H54 (cell line): ENCODE measurements at regions not wholly inside any gene's neighbourhood (a gene's known extent, or its start where the extent isn't known, plus 50 kb on each side); places are given as distances from the start of the nearest gene placed in this dataset.

ENCODE experiments used
- DNase-seq: peaks from one replicate; pipeline ENCODE4 v3.0.0; 2011; ENCODE audit warnings: low spot score, mixed read lengths; ENCODE audit not compliant: insufficient read length
- FAIRE-seq: peaks from 3 replicates; lab custom pipeline; 2011; peaks lifted over from hg19 to GRCh38; lab: Jason Lieb, UNC
- POLR2A ChIP-seq: IDR thresholded peaks from 2 replicates; pipeline ENCODE4 v1.6.1; 2011; ENCODE audit warnings: low read depth, mild to moderate bottlenecking, low read length

- FAIRE-seq (no peak), DNase-seq (no peak)
- TF ChIP-seq POLR2A: no peak
These were observed 184.6 kb upstream of the PZP start for GRCh38 chr12:9392842-9393241.

- TF ChIP-seq POLR2A: no peak
- FAIRE-seq: no peak
- DNase-seq: no peak
These were observed 183.6 kb upstream of the PZP start for GRCh38 chr12:9391815-9392214.

GRCh38 chr12:9390761-9391160 lies 182.6 kb upstream of the PZP start:
- DNase-seq: no peak
- no peak for FAIRE-seq
- no peak for TF ChIP-seq POLR2A

- no peak for TF ChIP-seq POLR2A
- DNase-seq (no peak), FAIRE-seq (no peak)
These were observed 181.6 kb upstream of the PZP start for GRCh38 chr12:9389796-9390195.

GRCh38 chr12:9388379-9388778 lies 180.2 kb upstream of the PZP start:
- no peak for FAIRE-seq
- no peak for TF ChIP-seq POLR2A
- DNase-seq: no peak

- no peak for DNase-seq
- no peak for FAIRE-seq
- no peak for TF ChIP-seq POLR2A
These were observed 179.3 kb upstream of the PZP start for GRCh38 chr12:9387450-9387849.

GRCh38 chr12:9383585-9383984 lies 175.4 kb upstream of the PZP start:
- DNase-seq (no peak), FAIRE-seq (no peak)
- no peak for TF ChIP-seq POLR2A

- DNase-seq: no peak
These were observed 173.4 kb upstream of the PZP start for GRCh38 chr12:9381619-9382018.

GRCh38 chr12:9380650-9381049 lies 172.5 kb upstream of the PZP start:
- no peak for DNase-seq
- FAIRE-seq: no peak
- no peak for TF ChIP-seq POLR2A

More at GRCh38 chr12:9381619-9382018, 173.4 kb upstream of the PZP start:
- no peak for FAIRE-seq
- no peak for TF ChIP-seq POLR2A

GRCh38 chr12:9379023-9379742 lies 171.0 kb upstream of the PZP start:
- DNase-seq (no peak), FAIRE-seq (no peak)
- TF ChIP-seq POLR2A: no peak

- FAIRE-seq (no peak), DNase-seq (peak; percentile 12)
- no peak for TF ChIP-seq POLR2A
These were observed 170.2 kb upstream of the PZP start for GRCh38 chr12:9378430-9378835.

- FAIRE-seq: no peak
- no peak for TF ChIP-seq POLR2A
- DNase-seq: no peak
These were observed 164.0 kb upstream of the PZP start for GRCh38 chr12:9372202-9372601.

- TF ChIP-seq POLR2A: no peak
- DNase-seq (no peak), FAIRE-seq (no peak)
These were observed 159.6 kb upstream of the PZP start for GRCh38 chr12:9367828-9368227.

GRCh38 chr12:9367201-9367600 lies 159.0 kb upstream of the PZP start:
- FAIRE-seq (no peak), DNase-seq (no peak)
- TF ChIP-seq POLR2A: no peak

- TF ChIP-seq POLR2A: no peak
- no peak for DNase-seq
- FAIRE-seq: no peak
These were observed 157.1 kb upstream of the PZP start for GRCh38 chr12:9365296-9365695.
